ENCODE measurements at regions not wholly inside any gene's neighbourhood (a gene's known extent, or its start where the extent isn't known, plus 50 kb on each side); places are given as distances from the start of the nearest gene placed in this dataset.

GRCh38 chr4:186458050-186458449, 97.3 kb downstream of the MTNR1A start:
- Mint-ChIP-seq H3K36me3 (ENCODE audit: unreplicated experiment) (peaks cover 3% of the 10 kb centered on the region), H3K4me1 (ENCODE audit: unreplicated experiment) (no peaks in the 10 kb centered on the region), H3K27me3 (ENCODE audit: unreplicated experiment) (peaks cover 24% of the 10 kb centered on the region), H3K4me3 (ENCODE audit: unreplicated experiment) (no peak overlapping the region), H3K9me3 (ENCODE audit: unreplicated experiment) (peaks cover 5% of the 10 kb centered on the region), H3K27ac (ENCODE audit: unreplicated experiment) (no peak overlapping the region)
- DNase-seq (ENCODE audit: extremely low spot score, unreplicated experiment): no peak
- no peak for TF ChIP-seq CTCF (IDR thresholded peaks at IDR 0.05)

GRCh38 chr4:186451982-186452381, 103.4 kb downstream of the MTNR1A start:
- Mint-ChIP-seq H3K9me3 (ENCODE audit: unreplicated experiment) (peaks cover 16% of the 10 kb centered on the region), H3K27me3 (ENCODE audit: unreplicated experiment) (peaks cover 1% of the 10 kb centered on the region), H3K4me1 (ENCODE audit: unreplicated experiment) (no peaks in the 10 kb centered on the region), H3K4me3 (ENCODE audit: unreplicated experiment) (no peak overlapping the region), H3K36me3 (ENCODE audit: unreplicated experiment) (peaks cover 3% of the 10 kb centered on the region), H3K27ac (ENCODE audit: unreplicated experiment) (no peak overlapping the region)
- DNase-seq (ENCODE audit: extremely low spot score, unreplicated experiment): no peak
- TF ChIP-seq CTCF (IDR thresholded peaks at IDR 0.05): no peak

- H3K36me3 Mint-ChIP-seq (ENCODE audit: unreplicated experiment): peaks cover 3% of the 10 kb centered on the region
- H3K4me1 Mint-ChIP-seq (ENCODE audit: unreplicated experiment): no peaks in the 10 kb centered on the region
- peaks cover 16% of the 10 kb centered on the region for H3K9me3 Mint-ChIP-seq (ENCODE audit: unreplicated experiment)
- H3K4me3 Mint-ChIP-seq (ENCODE audit: unreplicated experiment): no peak overlapping the region
- no peak for DNase-seq (ENCODE audit: extremely low spot score, unreplicated experiment)
- peaks cover 12% of the 10 kb centered on the region for H3K27me3 Mint-ChIP-seq (ENCODE audit: unreplicated experiment)
- no peak overlapping the region for H3K27ac Mint-ChIP-seq (ENCODE audit: unreplicated experiment)
- TF ChIP-seq CTCF (IDR thresholded peaks at IDR 0.05): no peak
Measured at GRCh38 chr4:186449954-186450353, 105.4 kb downstream of the MTNR1A start.

GRCh38 chr4:186445040-186445439, 110.3 kb downstream of the MTNR1A start:
- peaks cover 25% of the 10 kb centered on the region for H3K27me3 Mint-ChIP-seq (ENCODE audit: unreplicated experiment)
- no peaks in the 10 kb centered on the region for H3K4me1 Mint-ChIP-seq (ENCODE audit: unreplicated experiment)
- H3K36me3 Mint-ChIP-seq (ENCODE audit: unreplicated experiment): no peaks in the 10 kb centered on the region
- no peak for DNase-seq (ENCODE audit: extremely low spot score, unreplicated experiment)
- no peak overlapping the region for H3K27ac Mint-ChIP-seq (ENCODE audit: unreplicated experiment)
- no peaks in the 10 kb centered on the region for H3K9me3 Mint-ChIP-seq (ENCODE audit: unreplicated experiment)
- no peak for TF ChIP-seq CTCF (IDR thresholded peaks at IDR 0.05)
- H3K4me3 Mint-ChIP-seq (ENCODE audit: unreplicated experiment): no peak overlapping the region

- H3K36me3 Mint-ChIP-seq (ENCODE audit: unreplicated experiment): no peaks in the 10 kb centered on the region
- no peak for DNase-seq (ENCODE audit: extremely low spot score, unreplicated experiment)
- H3K27me3 Mint-ChIP-seq (ENCODE audit: unreplicated experiment): peaks cover 41% of the 10 kb centered on the region
- no peak for TF ChIP-seq CTCF (IDR thresholded peaks at IDR 0.05)
- no peak overlapping the region for H3K27ac Mint-ChIP-seq (ENCODE audit: unreplicated experiment)
- H3K9me3 Mint-ChIP-seq (ENCODE audit: unreplicated experiment): peaks cover 20% of the 10 kb centered on the region
- H3K4me1 Mint-ChIP-seq (ENCODE audit: unreplicated experiment): no peaks in the 10 kb centered on the region
- no peak overlapping the region for H3K4me3 Mint-ChIP-seq (ENCODE audit: unreplicated experiment)
Measured at GRCh38 chr4:186441502-186441901, 113.9 kb downstream of the MTNR1A start.
